Endothelial cell (in vitro differentiated cells): ENCODE measurements at regions not wholly inside any gene's neighbourhood (a gene's known extent, or its start where the extent isn't known, plus 50 kb on each side); places are given as distances from the start of the nearest gene placed in this dataset.

Experiments used
- DNase-seq: peaks from one replicate; pipeline ENCODE4 v3.0.0; 2021; ENCODE audit warnings: low spot score
- H3K27ac Mint-ChIP-seq: one replicate; pipeline ENCODE4 v1.8.0; 2021; ENCODE audit warnings: mixed read lengths, inconsistent platforms; ENCODE audit not compliant: unreplicated experiment
- H3K27me3 Mint-ChIP-seq: one replicate; pipeline ENCODE4 v1.8.0; 2021; ENCODE audit warnings: mild to moderate bottlenecking, moderate library complexity, mixed read lengths, inconsistent platforms; ENCODE audit not compliant: unreplicated experiment
- H3K36me3 Mint-ChIP-seq: one replicate; pipeline ENCODE4 v1.8.0; 2021; ENCODE audit warnings: mild to moderate bottlenecking, low read depth, mixed read lengths, inconsistent platforms; ENCODE audit not compliant: unreplicated experiment
- H3K4me1 Mint-ChIP-seq: one replicate; pipeline ENCODE4 v1.8.0; 2021; ENCODE audit warnings: mild to moderate bottlenecking, mixed read lengths, inconsistent platforms; ENCODE audit not compliant: unreplicated experiment
- H3K4me3 Mint-ChIP-seq: one replicate; pipeline ENCODE4 v1.8.0; 2021; ENCODE audit warnings: mild to moderate bottlenecking, mixed read lengths, inconsistent platforms; ENCODE audit not compliant: unreplicated experiment
- H3K9me3 Mint-ChIP-seq: one replicate; pipeline ENCODE4 v1.8.0; 2021; ENCODE audit warnings: mixed read lengths, inconsistent platforms; ENCODE audit not compliant: unreplicated experiment
- CTCF ChIP-seq: fragments of 200-600 bp; sonication (generic); IDR thresholded peaks from one replicate; pipeline ENCODE4 v1.5.0; 2021; ENCODE audit warnings: antibody characterized with exemption; ENCODE audit not compliant: unreplicated experiment

GRCh38 chr22:47591016-47591415, 828.6 kb downstream of the TBC1D22A start:
- Mint-ChIP-seq H3K4me3 (no peak overlapping the region), H3K36me3 (peaks cover 6% of the 10 kb centered on the region), H3K9me3 (peaks cover 38% of the 10 kb centered on the region), H3K27ac (no peak overlapping the region), H3K4me1 (no peaks in the 10 kb centered on the region), H3K27me3 (peaks cover 11% of the 10 kb centered on the region)
- TF ChIP-seq CTCF, result no peak
- DNase-seq, result no peak

- no peak for DNase-seq
Observed at GRCh38 chr22:47589271-47590250, 827.1 kb downstream of the TBC1D22A start.

GRCh38 chr22:47588578-47588960, 826.1 kb downstream of the TBC1D22A start:
- no peaks in the 10 kb centered on the region for H3K4me1 Mint-ChIP-seq
- H3K36me3 Mint-ChIP-seq, result peaks cover 6% of the 10 kb centered on the region
- H3K4me3 Mint-ChIP-seq, result no peak overlapping the region
- no peak for TF ChIP-seq CTCF
- peaks cover 9% of the 10 kb centered on the region for H3K27me3 Mint-ChIP-seq
- peaks cover 41% of the 10 kb centered on the region for H3K9me3 Mint-ChIP-seq
- DNase-seq, result no peak
- no peak overlapping the region for H3K27ac Mint-ChIP-seq

More at GRCh38 chr22:47589271-47590250, 827.1 kb downstream of the TBC1D22A start:
- no peak overlapping the region for H3K4me3 Mint-ChIP-seq
- no peak overlapping the region for H3K27ac Mint-ChIP-seq
- H3K4me1 Mint-ChIP-seq, result no peaks in the 10 kb centered on the region
- peaks cover 9% of the 10 kb centered on the region for H3K27me3 Mint-ChIP-seq
- no peak for TF ChIP-seq CTCF
- H3K36me3 Mint-ChIP-seq, result peaks cover 6% of the 10 kb centered on the region
- H3K9me3 Mint-ChIP-seq, result peaks cover 41% of the 10 kb centered on the region

- Mint-ChIP-seq H3K27me3 (peaks cover 9% of the 10 kb centered on the region), H3K4me1 (no peaks in the 10 kb centered on the region), H3K27ac (no peak overlapping the region), H3K9me3 (peaks cover 37% of the 10 kb centered on the region), H3K36me3 (peaks cover 6% of the 10 kb centered on the region), H3K4me3 (no peak overlapping the region)
- no peak for TF ChIP-seq CTCF
- no peak for DNase-seq
Observed at GRCh38 chr22:47587861-47588577, 825.6 kb downstream of the TBC1D22A start.
